ENCODE measurements at regions not wholly inside any gene's neighbourhood (a gene's known extent, or its start where the extent isn't known, plus 50 kb on each side); places are given as distances from the start of the nearest gene placed in this dataset.

GRCh38 chr6:95496769-95497426 is 80.4 kb upstream of the MANEA start:
- no peak overlapping the region for H3K27ac Mint-ChIP-seq (ENCODE audit: unreplicated experiment)
- H4K20me1 ChIP-seq (ENCODE audit: insufficient read depth, low read length): no peaks in the 10 kb centered on the region
- no peaks in the 10 kb centered on the region for H3K27me3 ChIP-seq (ENCODE audit: insufficient read depth, low read length)
- H2AFZ ChIP-seq (ENCODE audit: low read depth, low read length): no peak overlapping the region
- H3K36me3 Mint-ChIP-seq (ENCODE audit: low read depth, unreplicated experiment): no peaks in the 10 kb centered on the region
- H3K36me3 ChIP-seq (ENCODE audit: insufficient read depth, low read length): no peaks in the 10 kb centered on the region
- H3K9ac ChIP-seq (ENCODE audit: low read length): no peak overlapping the region
- H3K9me3 ChIP-seq (ENCODE audit: insufficient read depth, low read depth, low read length): no peaks in the 10 kb centered on the region
- no peak overlapping the region for H3K4me2 ChIP-seq (ENCODE audit: low read length)
- peaks cover 5% of the 10 kb centered on the region for H3K9me3 Mint-ChIP-seq (ENCODE audit: unreplicated experiment)
- TF ChIP-seq, protein P1, sequence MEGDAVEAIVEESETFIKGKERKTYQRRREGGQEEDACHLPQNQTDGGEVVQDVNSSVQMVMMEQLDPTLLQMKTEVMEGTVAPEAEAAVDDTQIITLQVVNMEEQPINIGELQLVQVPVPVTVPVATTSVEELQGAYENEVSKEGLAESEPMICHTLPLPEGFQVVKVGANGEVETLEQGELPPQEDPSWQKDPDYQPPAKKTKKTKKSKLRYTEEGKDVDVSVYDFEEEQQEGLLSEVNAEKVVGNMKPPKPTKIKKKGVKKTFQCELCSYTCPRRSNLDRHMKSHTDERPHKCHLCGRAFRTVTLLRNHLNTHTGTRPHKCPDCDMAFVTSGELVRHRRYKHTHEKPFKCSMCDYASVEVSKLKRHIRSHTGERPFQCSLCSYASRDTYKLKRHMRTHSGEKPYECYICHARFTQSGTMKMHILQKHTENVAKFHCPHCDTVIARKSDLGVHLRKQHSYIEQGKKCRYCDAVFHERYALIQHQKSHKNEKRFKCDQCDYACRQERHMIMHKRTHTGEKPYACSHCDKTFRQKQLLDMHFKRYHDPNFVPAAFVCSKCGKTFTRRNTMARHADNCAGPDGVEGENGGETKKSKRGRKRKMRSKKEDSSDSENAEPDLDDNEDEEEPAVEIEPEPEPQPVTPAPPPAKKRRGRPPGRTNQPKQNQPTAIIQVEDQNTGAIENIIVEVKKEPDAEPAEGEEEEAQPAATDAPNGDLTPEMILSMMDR (IDR thresholded peaks at IDR 0.05; ENCODE audit: insufficient read depth, low read depth, low read length): no peak
- TF ChIP-seq EZH2 (IDR thresholded peaks at IDR 0.05; ENCODE audit: insufficient read depth, low read length): no peak
- H3K27ac ChIP-seq (ENCODE audit: low read depth, low read length): no peak overlapping the region
- H3K4me1 ChIP-seq (ENCODE audit: insufficient read depth, low read length): no peaks in the 10 kb centered on the region
- H3K79me2 ChIP-seq (ENCODE audit: insufficient read depth, low read length): no peaks in the 10 kb centered on the region
- H3K4me1 Mint-ChIP-seq (ENCODE audit: low read depth, unreplicated experiment): no peaks in the 10 kb centered on the region
- no peaks in the 10 kb centered on the region for H3K27me3 Mint-ChIP-seq (ENCODE audit: low read depth, unreplicated experiment)
- no peak for FAIRE-seq
- no peak for DNase-seq (ENCODE audit: low read depth)
- H3K4me3 ChIP-seq (ENCODE audit: insufficient read depth, low read depth, low read length): no peak overlapping the region
- H3K4me3 Mint-ChIP-seq (ENCODE audit: unreplicated experiment): no peak overlapping the region

DNA sequence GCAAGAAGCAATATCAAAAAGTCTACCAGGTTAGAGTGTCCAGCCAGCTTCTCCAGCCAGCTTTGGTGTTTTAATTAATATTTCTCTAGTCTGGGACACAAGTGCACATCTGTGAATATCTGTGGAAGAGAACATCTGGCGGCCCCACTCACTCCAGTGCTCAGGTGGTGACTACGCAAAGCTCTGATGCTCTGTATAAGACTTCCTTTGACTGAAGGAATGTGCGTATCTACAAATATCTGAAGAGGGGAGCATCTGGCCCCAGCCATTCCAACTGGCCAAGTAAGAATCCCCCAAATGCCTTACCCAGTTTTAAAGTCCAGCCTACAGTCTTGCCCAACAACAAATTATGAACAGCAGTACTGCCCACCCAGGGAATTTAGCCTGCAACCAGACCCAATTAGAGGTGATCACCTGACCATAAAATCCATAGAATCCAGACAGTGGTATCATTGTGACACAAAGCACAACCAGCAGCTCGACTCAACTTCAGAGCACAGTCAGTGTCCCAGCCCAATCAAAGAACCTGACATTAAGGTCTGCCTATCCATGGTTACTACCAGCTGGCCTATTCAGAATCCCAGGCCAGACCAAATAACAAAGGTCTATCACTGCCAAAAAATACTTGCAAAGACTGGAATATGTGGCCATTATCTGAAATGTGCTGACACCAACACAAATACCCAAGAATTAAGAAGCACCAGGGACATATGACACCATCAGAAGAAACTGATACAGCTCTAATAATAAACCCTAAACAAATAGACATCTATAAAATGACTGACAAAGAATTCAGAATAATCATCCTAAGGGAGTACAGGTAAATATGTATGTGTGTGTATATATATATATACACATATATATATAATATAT is 76.1 kb upstream of the MANEA start:
- no peaks in the 10 kb centered on the region for H4K20me1 ChIP-seq (ENCODE audit: insufficient read depth, low read length)
- no peak overlapping the region for H3K4me2 ChIP-seq (ENCODE audit: low read length)
- Mint-ChIP-seq H3K36me3 (ENCODE audit: low read depth, unreplicated experiment) (no peaks in the 10 kb centered on the region), H3K4me3 (ENCODE audit: unreplicated experiment) (no peak overlapping the region), H3K9me3 (ENCODE audit: unreplicated experiment) (peaks cover 15% of the 10 kb centered on the region), H3K27ac (ENCODE audit: unreplicated experiment) (no peak overlapping the region), H3K4me1 (ENCODE audit: low read depth, unreplicated experiment) (no peaks in the 10 kb centered on the region), H3K27me3 (ENCODE audit: low read depth, unreplicated experiment) (no peaks in the 10 kb centered on the region)
- TF ChIP-seq EZH2 (IDR thresholded peaks at IDR 0.05; ENCODE audit: insufficient read depth, low read length): no peak
- TF ChIP-seq, protein P1 (IDR thresholded peaks at IDR 0.05; ENCODE audit: insufficient read depth, low read depth, low read length): no peak
- no peak overlapping the region for H3K9ac ChIP-seq (ENCODE audit: low read length)
- no peaks in the 10 kb centered on the region for H3K9me3 ChIP-seq (ENCODE audit: insufficient read depth, low read depth, low read length)
- H3K79me2 ChIP-seq (ENCODE audit: insufficient read depth, low read length): no peaks in the 10 kb centered on the region
- H3K27me3 ChIP-seq (ENCODE audit: insufficient read depth, low read length): no peaks in the 10 kb centered on the region
- no peak overlapping the region for H3K27ac ChIP-seq (ENCODE audit: low read depth, low read length)
- no peaks in the 10 kb centered on the region for H3K36me3 ChIP-seq (ENCODE audit: insufficient read depth, low read length)
- H3K4me3 ChIP-seq (ENCODE audit: insufficient read depth, low read depth, low read length): no peak overlapping the region
- FAIRE-seq (no peak), DNase-seq (ENCODE audit: low read depth) (no peak)
- no peak overlapping the region for H2AFZ ChIP-seq (ENCODE audit: low read depth, low read length)
- no peaks in the 10 kb centered on the region for H3K4me1 ChIP-seq (ENCODE audit: insufficient read depth, low read length)

Measured in astrocyte (in vitro differentiated cells and primary cell).